GM12878 (cell line): ENCODE measurements at regions not wholly inside any gene's neighbourhood (a gene's known extent, or its start where the extent isn't known, plus 50 kb on each side); places are given as distances from the start of the nearest gene placed in this dataset.

Experiments used
- ATAC-seq: fragments of 200-7000 bp; cut with Tn5 transposase; 3 replicates; pipeline ENCODE4 v1.9.1; 2020; ENCODE audit warnings: mild to moderate bottlenecking, moderate library complexity
- BruUV-seq: library from RNA; stranded (reverse); fragments of 400-500 nt; replicated peaks from 2 replicates; lab custom pipeline; 2021; lab: Mats Ljungman, UMichigan
- CTCF ChIA-PET: fragments of 300-600 bp; sonication (Branson Sonifier 250); formaldehyde crosslinking; extraction: SDS; loops from one replicate; lab custom pipeline; 2021; ENCODE audit warnings: inconsistent platforms; lab: Yijun Ruan, JAX
- POLR2A ChIA-PET: fragments of 350-600 bp; formaldehyde crosslinking; extraction: SDS; loops from one replicate; lab custom pipeline; 2021; ENCODE audit warnings: inconsistent platforms; lab: Charles Lee
- RAD21 ChIA-PET: fragments of 300-600 bp; sonication (Branson Sonifier 250); formaldehyde crosslinking; loops from one replicate; lab custom pipeline; 2023; ENCODE audit warnings: antibody characterized with exemption; ENCODE audit not compliant: unreplicated experiment; lab: Charles Lee
- SMC1A ChIA-PET: fragments of 300-600 bp; sonication (Branson Sonifier 250); formaldehyde crosslinking; loops from one replicate; lab custom pipeline; 2023; ENCODE audit not compliant: unreplicated experiment, uncharacterized antibody; lab: Charles Lee
- DNase-seq: peaks from one replicate; pipeline ENCODE4 v3.0.0-alpha.2; 2011; ENCODE audit warnings: low read depth, low spot score
- FAIRE-seq: peaks from 3 replicates; lab custom pipeline; 2011; peaks lifted over from hg19 to GRCh38; lab: Jason Lieb, UNC
- H2AFZ ChIP-seq: 2 replicates; pipeline ENCODE4 v1.6.0; 2011; ENCODE audit warnings: low read depth, low read length, control low read depth; ENCODE audit not compliant: control insufficient read depth
- H3K27ac ChIP-seq: 2 replicates; pipeline ENCODE4 v1.5.1; 2011; ENCODE audit warnings: control low read depth; ENCODE audit not compliant: control insufficient read depth, insufficient read depth
- H3K27me3 ChIP-seq, 2 experiments: replicated peaks in 1 of 2; 2 replicates each; pipeline versions ENCODE4 v1.6.0 to v1.6.1; 2011; ENCODE audit warnings: low read length in 1 of 2; ENCODE audit not compliant: control insufficient read depth in 2 of 2, insufficient read depth in 2 of 2
- H3K36me3 ChIP-seq, 2 experiments: 2 replicates each; pipeline ENCODE4 v1.5.1; 2011; ENCODE audit warnings: low read length in 1 of 2; ENCODE audit not compliant: control insufficient read depth in 2 of 2, insufficient read depth in 2 of 2
- H3K4me1 ChIP-seq: 2 replicates; pipeline ENCODE4 v1.6.1; 2011; ENCODE audit warnings: mild to moderate bottlenecking, low read length, moderate library complexity, mixed read lengths; ENCODE audit not compliant: control insufficient read depth, insufficient read depth
- H3K4me2 ChIP-seq: 2 replicates; pipeline ENCODE4 v1.6.0; 2011; ENCODE audit warnings: control low read depth; ENCODE audit not compliant: control insufficient read depth, insufficient read depth
- H3K4me3 ChIP-seq: fragments of 200-600 bp; sonication (generic); 2 replicates; pipeline ENCODE4 v1.5.1; 2016
- H3K79me2 ChIP-seq: 2 replicates; pipeline ENCODE4 v1.6.0; 2011; ENCODE audit warnings: low read length; ENCODE audit not compliant: control insufficient read depth, insufficient read depth
- H3K9ac ChIP-seq: 2 replicates; pipeline ENCODE4 v1.8.0; 2011; ENCODE audit warnings: low read length, control low read depth, mixed read lengths; ENCODE audit not compliant: control insufficient read depth, insufficient read depth
- H3K9me3 ChIP-seq: replicated peaks from 3 replicates; pipeline ENCODE4 v1.5.1; 2011; ENCODE audit warnings: mild to moderate bottlenecking, low read length; ENCODE audit not compliant: control insufficient read depth, insufficient read depth
- H4K20me1 ChIP-seq: 2 replicates; pipeline ENCODE4 v1.6.0; 2011; ENCODE audit not compliant: control insufficient read depth, insufficient read depth
- ATF2 ChIP-seq: IDR thresholded peaks from 2 replicates; pipeline ENCODE4 v1.6.1; 2012; ENCODE audit warnings: low read length, inconsistent platforms
- NFYA ChIP-seq: IDR thresholded peaks from 2 replicates; pipeline ENCODE4 v1.6.1; 2011; ENCODE audit warnings: low read depth, mild to moderate bottlenecking, low read length, improper control_type of control experiment, borderline replicate concordance
- POLR2AphosphoS5 ChIP-seq: IDR thresholded peaks from 2 replicates; pipeline ENCODE4 v1.6.1; 2011; ENCODE audit warnings: mild to moderate bottlenecking, low read length, inconsistent platforms
- SUZ12 ChIP-seq: fragments of 200-600 bp; sonication (generic); IDR thresholded peaks from one replicate; pipeline ENCODE4 v1.6.1; 2018; ENCODE audit warnings: antibody characterized with exemption, mild to moderate bottlenecking; ENCODE audit not compliant: unreplicated experiment
- TAF1 ChIP-seq: IDR thresholded peaks from 2 replicates; pipeline ENCODE4 v1.6.1; 2011; ENCODE audit warnings: mild to moderate bottlenecking, low read depth, low read length, borderline replicate concordance
- TBL1XR1 ChIP-seq: IDR thresholded peaks from 2 replicates; pipeline ENCODE4 v1.6.1; 2012; ENCODE audit warnings: low read depth, low read length, improper control_type of control experiment
- ZNF687 ChIP-seq: fragments of 450-650 bp; IDR thresholded peaks from 2 replicates; pipeline ENCODE4 v1.6.1; 2017; ENCODE audit warnings: mild to moderate bottlenecking, moderate library complexity
- WGBS: methylation state at CpG from one replicate; pipeline ENCODE4 v1.1.6; 2016; ENCODE audit warnings: low lambda C conversion rate; ENCODE audit not compliant: insufficient replicate concordance, insufficient coverage; ENCODE audit errors: missing lambda C conversion rate; 5-methylcytosine and 5-hydroxymethylcytosine counted together
- in situ Hi-C: fragments of 300-500 bp; cut with MboI; formaldehyde crosslinking; loops from 9 replicates; pipeline ENCODE4 v1.14.3; 2018; ENCODE audit warnings: mixed read lengths
- intact Hi-C: fragments of 100-400 bp; cut with micrococcal nuclease; formaldehyde crosslinking; loops from one replicate; pipeline ENCODE4 v1.14.2; 2022; ENCODE audit not compliant: unreplicated experiment
- TF ChIP-seq, protein P1 (sequence below): fragments of 450-650 bp; IDR thresholded peaks from 2 replicates; pipeline ENCODE4 v1.6.1; 2016; ENCODE audit warnings: mild to moderate bottlenecking

DNA sequence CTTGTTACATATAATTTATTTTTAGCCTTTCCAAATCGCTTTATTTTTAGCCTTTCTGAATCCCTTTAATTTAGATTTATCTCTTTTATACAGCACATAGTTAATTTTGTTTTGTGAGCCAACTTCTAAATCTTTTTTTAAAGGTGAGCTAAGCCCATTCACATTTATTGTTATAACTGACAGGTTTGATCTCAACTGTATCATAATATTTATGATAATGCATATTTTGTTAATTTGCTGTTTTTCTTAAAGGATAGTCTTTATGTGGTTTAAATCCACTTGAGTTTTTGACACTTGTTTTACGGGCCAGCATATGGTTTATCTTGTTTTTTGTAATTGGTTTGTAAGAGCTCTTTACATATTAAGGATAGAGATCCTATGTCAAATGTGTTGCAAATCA, 177.8 kb upstream of the SMIM23 start:
- intact Hi-C loops = loop anchor here (10.0 kb wide), 1 partner anchor 183 kb away; no protein-coding TSS in a partner anchor
- in situ Hi-C loops = no loop called here

DNA sequence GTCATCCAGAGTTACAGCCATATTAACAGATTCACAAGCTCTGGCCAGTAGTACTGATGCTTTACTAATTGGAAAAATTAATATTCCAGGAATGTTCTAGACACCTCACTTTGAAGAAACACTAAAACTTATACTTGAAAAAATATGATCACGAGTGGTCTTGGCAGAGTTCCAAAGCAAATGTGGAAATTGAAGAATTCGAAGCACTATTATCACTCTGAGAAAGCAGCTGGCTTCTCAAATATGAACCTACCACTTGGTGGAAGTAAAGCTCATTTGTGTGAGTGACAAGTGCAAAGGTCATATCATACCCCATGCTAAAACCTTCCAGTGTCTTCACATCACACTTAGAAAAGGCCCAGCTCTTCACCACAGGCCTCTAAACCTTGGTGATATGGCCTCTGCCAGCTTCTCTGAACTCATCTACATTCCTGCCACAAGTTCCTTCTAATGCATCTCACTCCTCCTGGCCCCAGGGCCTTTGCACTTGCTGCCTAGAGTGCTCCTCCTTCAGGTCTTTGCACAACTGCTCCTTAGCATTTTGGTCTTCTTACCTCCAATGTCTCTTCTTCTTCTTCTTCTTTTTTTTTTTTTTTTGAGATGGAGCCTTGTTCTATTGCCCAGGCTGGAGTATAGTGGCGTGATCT, 175.7 kb upstream of the SMIM23 start:
- H3K27me3 ChIP-seq = no peaks in the 10 kb centered on the region; a peak in 1 of 4 replicates
- H4K20me1 ChIP-seq = no peaks in the 10 kb centered on the region
- no peak for FAIRE-seq
- ChIA-PET RAD21 (no interaction called here), POLR2A (no interaction called here), SMC1A (no interaction called here), CTCF (interaction anchor here (0.8 to 1.2 kb wide), 2 partner anchors 243 to 301 kb away, joined by 3 read pairs; no protein-coding TSS in a partner anchor)
- H3K27ac ChIP-seq = no peak overlapping the region
- no peak overlapping the region for H3K9ac ChIP-seq
- in situ Hi-C loops (no loop called here), intact Hi-C loops (loop anchor here (10.0 kb wide), 1 partner anchor 185 kb away; no protein-coding TSS in a partner anchor)
- DNase-seq = no peak
- H3K4me3 ChIP-seq = no peak overlapping the region
- no TSS peak for BruUV-seq
- H3K4me2 ChIP-seq = no peak overlapping the region
- no peaks in the 10 kb centered on the region for H3K36me3 ChIP-seq
- H3K79me2 ChIP-seq = no peaks in the 10 kb centered on the region
- no peaks in the 10 kb centered on the region for H3K4me1 ChIP-seq
- H3K9me3 ChIP-seq = no peaks in the 10 kb centered on the region; the same call in 2 of the 3 replicates
- H2AFZ ChIP-seq = no peak overlapping the region
- no peak for ATAC-seq
- WGBS = 33% methylated on average over 3 of the region's 3 CpGs
- no peak for TF ChIP-seq SUZ12
- TF ChIP-seq, protein P1, sequence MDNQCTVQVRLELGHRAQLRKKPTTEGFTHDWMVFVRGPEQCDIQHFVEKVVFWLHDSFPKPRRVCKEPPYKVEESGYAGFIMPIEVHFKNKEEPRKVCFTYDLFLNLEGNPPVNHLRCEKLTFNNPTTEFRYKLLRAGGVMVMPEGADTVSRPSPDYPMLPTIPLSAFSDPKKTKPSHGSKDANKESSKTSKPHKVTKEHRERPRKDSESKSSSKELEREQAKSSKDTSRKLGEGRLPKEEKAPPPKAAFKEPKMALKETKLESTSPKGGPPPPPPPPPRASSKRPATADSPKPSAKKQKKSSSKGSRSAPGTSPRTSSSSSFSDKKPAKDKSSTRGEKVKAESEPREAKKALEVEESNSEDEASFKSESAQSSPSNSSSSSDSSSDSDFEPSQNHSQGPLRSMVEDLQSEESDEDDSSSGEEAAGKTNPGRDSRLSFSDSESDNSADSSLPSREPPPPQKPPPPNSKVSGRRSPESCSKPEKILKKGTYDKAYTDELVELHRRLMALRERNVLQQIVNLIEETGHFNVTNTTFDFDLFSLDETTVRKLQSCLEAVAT = no peak
- TF ChIP-seq POLR2AphosphoS5 = no peak
- no peak for TF ChIP-seq ZNF687
- TF ChIP-seq ATF2 = no peak

More for the DNA sequence above, 177.8 kb upstream of the SMIM23 start:
- ChIA-PET POLR2A (no interaction called here), CTCF (interaction anchor here (1.0 kb wide), 1 partner anchor 190 kb away, joined by 3 read pairs; no protein-coding TSS in a partner anchor), RAD21 (no interaction called here), SMC1A (no interaction called here)
- DNase-seq (no peak), ATAC-seq (no peak), FAIRE-seq (no peak)
- no peaks in the 10 kb centered on the region for H3K4me1 ChIP-seq
- no peaks in the 10 kb centered on the region for H3K36me3 ChIP-seq
- TF ChIP-seq TBL1XR1 (no peak), TAF1 (no peak), NFYA (no peak)
- H3K4me3 ChIP-seq = no peak overlapping the region
- no peaks in the 10 kb centered on the region for H3K27me3 ChIP-seq
- WGBS = 29% methylated on average over 2 of the region's 2 CpGs
- BruUV-seq = no TSS peak
- H2AFZ ChIP-seq = no peak overlapping the region
- H3K27ac ChIP-seq = no peak overlapping the region
- no peaks in the 10 kb centered on the region for H4K20me1 ChIP-seq
- no peak overlapping the region for H3K9ac ChIP-seq
- H3K9me3 ChIP-seq = no peaks in the 10 kb centered on the region; the same call in 2 of the 3 replicates
- no peak overlapping the region for H3K4me2 ChIP-seq
- no peaks in the 10 kb centered on the region for H3K79me2 ChIP-seq
